B cell (primary cell): ENCODE measurements at regions not wholly inside any gene's neighbourhood (a gene's known extent, or its start where the extent isn't known, plus 50 kb on each side); places are given as distances from the start of the nearest gene placed in this dataset.

Experiments
- ATAC-seq: fragments of 200-7000 bp; cut with Tn5 transposase; one replicate; pipeline ENCODE4 v1.10.0; 2021; ENCODE audit warnings: low read depth, mild to moderate bottlenecking, moderate number of reproducible peaks, moderate library complexity
- CTCF ChIA-PET: fragments of 350-600 bp; sonication (Branson Sonifier 250); formaldehyde crosslinking; loops from one replicate; lab custom pipeline; 2021; ENCODE audit warnings: antibody characterized with exemption, inconsistent platforms; lab: Charles Lee
- POLR2A ChIA-PET: fragments of 350-600 bp; sonication (Branson Sonifier 250); formaldehyde crosslinking; loops from one replicate; lab custom pipeline; 2021; ENCODE audit warnings: antibody characterized with exemption; lab: Charles Lee
- DNase-seq: peaks from one replicate; pipeline ENCODE4 v3.0.0; 2013
- H2AFZ ChIP-seq: 2 replicates; pipeline ENCODE4 v1.6.1; 2012; ENCODE audit warnings: mild to moderate bottlenecking, low read depth, low read length; ENCODE audit not compliant: insufficient read depth, poor library complexity, severe bottlenecking
- H3K27ac ChIP-seq, 2 donors: 1 replicate in 1 of 2; 2 replicates in 1 of 2; pipeline ENCODE4 v1.5.1; 2012 to 2013; ENCODE audit warnings: low read length in 2 of 2, mild to moderate bottlenecking in 2 of 2, moderate library complexity in 1 of 2
- H3K27me3 ChIP-seq, 4 experiments: fragments of 200-600 bp in 1 of 4; sonication (generic) in 1 of 4; replicated peaks in 1 of 4; 1 replicate in 2 of 4; 2 replicates in 2 of 4; pipeline versions ENCODE4 v1.6.1 to v1.7.0; 2013 to 2016; ENCODE audit warnings: low read length in 3 of 4, mild to moderate bottlenecking in 2 of 4, mixed read lengths in 1 of 4, moderate library complexity in 1 of 4; ENCODE audit not compliant: insufficient read depth in 4 of 4, control insufficient read depth in 3 of 4; ENCODE audit errors: control extremely low read depth in 1 of 4
- H3K36me3 ChIP-seq, 2 experiments: replicated peaks in 1 of 2; 1 replicate in 1 of 2; 2 replicates in 1 of 2; pipeline versions ENCODE4 v1.6.1 to v1.7.1; 2013; ENCODE audit warnings: low read length in 1 of 2; ENCODE audit not compliant: insufficient read depth in 2 of 2, control insufficient read depth in 1 of 2; ENCODE audit errors: control extremely low read depth in 1 of 2, extremely low read depth in 1 of 2
- H3K4me1 ChIP-seq, 2 donors: fragments of 200-600 bp in 1 of 2; sonication (generic) in 1 of 2; 1 replicate in 1 of 2; 2 replicates in 1 of 2; pipeline versions ENCODE4 v1.5.1 to v1.6.1; 2013 to 2017; ENCODE audit warnings: low read length in 2 of 2; ENCODE audit not compliant: control insufficient read depth in 2 of 2, insufficient read depth in 2 of 2
- H3K4me2 ChIP-seq: replicated peaks from 2 replicates; pipeline ENCODE3; 2012; ENCODE audit warnings: mild to moderate bottlenecking, low read depth, low read length; ENCODE audit not compliant: poor library complexity, severe bottlenecking
- H3K4me3 ChIP-seq, 5 experiments: fragments of 200-600 bp in 1 of 5; sonication (generic) in 1 of 5; 1 replicate in 3 of 5; 2 replicates in 2 of 5; pipeline versions ENCODE4 v1.5.1 to v1.7.0; 2011 to 2016; ENCODE audit warnings: low read length in 4 of 5, mild to moderate bottlenecking in 4 of 5, low read depth in 2 of 5, control low read depth in 1 of 5, moderate library complexity in 1 of 5; ENCODE audit not compliant: insufficient read depth in 1 of 5; ENCODE audit errors: control extremely low read depth in 1 of 5, extremely low read depth in 1 of 5
- H3K79me2 ChIP-seq: fragments of 200-600 bp; sonication (generic); one replicate; pipeline ENCODE4 v1.6.0; 2016; ENCODE audit warnings: low read length; ENCODE audit not compliant: control insufficient read depth, insufficient read depth
- H3K9ac ChIP-seq: fragments of 200-600 bp; sonication (generic); 2 replicates; pipeline ENCODE4 v1.6.1; 2017; ENCODE audit warnings: mild to moderate bottlenecking, low read length, moderate library complexity
- H3K9me3 ChIP-seq, 3 donors: one replicate each; pipeline versions ENCODE4 v1.6.1 to v1.7.1; 2013; ENCODE audit warnings: low read length in 2 of 3; ENCODE audit not compliant: control insufficient read depth in 2 of 3, insufficient read depth in 1 of 3; ENCODE audit errors: control extremely low read depth in 1 of 3
- H4K20me1 ChIP-seq: 2 replicates; pipeline ENCODE4 v1.6.0; 2012; ENCODE audit warnings: mild to moderate bottlenecking, low read length; ENCODE audit not compliant: insufficient read depth, control insufficient read depth, poor library complexity, severe bottlenecking
- H3K27ac Mint-ChIP-seq: one replicate; pipeline ENCODE4 v1.8.0; 2021; ENCODE audit warnings: mixed read lengths
- H3K27me3 Mint-ChIP-seq: one replicate; pipeline ENCODE4 v1.8.0; 2021; ENCODE audit warnings: mixed read lengths
- H3K4me1 Mint-ChIP-seq: one replicate; pipeline ENCODE4 v1.8.0; 2021; ENCODE audit warnings: mixed read lengths
- H3K4me3 Mint-ChIP-seq: one replicate; pipeline ENCODE4 v1.8.0; 2021; ENCODE audit warnings: mixed read lengths
- H3K9me3 Mint-ChIP-seq: one replicate; pipeline ENCODE4 v1.8.0; 2022; ENCODE audit warnings: mixed read lengths; ENCODE audit not compliant: insufficient read depth
- CTCF ChIP-seq: fragments of 200-600 bp; IDR thresholded peaks from one replicate; pipeline ENCODE4 v1.8.0; 2022; ENCODE audit warnings: antibody characterized with exemption, mild to moderate bottlenecking
- EZH2 ChIP-seq: IDR thresholded peaks from 2 replicates; pipeline ENCODE4 v1.6.1; 2012; ENCODE audit warnings: borderline replicate concordance, low read depth, mild to moderate bottlenecking, moderate library complexity, low read length; ENCODE audit not compliant: insufficient read depth, poor library complexity, severe bottlenecking
- WGBS: methylation state at CpG from one replicate; pipeline ENCODE4 v1.1.5; 2013; ENCODE audit warnings: missing lambda C conversion rate; ENCODE audit not compliant: insufficient coverage; 5-methylcytosine and 5-hydroxymethylcytosine counted together
- intact Hi-C: fragments of 100-400 bp; cut with micrococcal nuclease; formaldehyde crosslinking; loops from one replicate; pipeline ENCODE4 v1.10.0; 2022

- H3K27me3 Mint-ChIP-seq, result no peaks in the 10 kb centered on the region
- Histone ChIP-seq H3K9me3 (peaks cover 0 to 1% (median 0%) of the 10 kb centered on the region in 3 donors), H2AFZ (no peak overlapping the region), H3K27me3 (no peaks in the 10 kb centered on the region), H3K4me2 (no peak overlapping the region), H3K27ac (no peak overlapping the region), H3K79me2 (no peaks in the 10 kb centered on the region), H3K4me3 (no peak overlapping the region), H4K20me1 (no peaks in the 10 kb centered on the region), H3K36me3 (no peaks in the 10 kb centered on the region), H3K4me1 (no peaks in the 10 kb centered on the region), H3K9ac (no peak overlapping the region)
- CTCF ChIA-PET, result no interaction called here
- no peaks in the 10 kb centered on the region for H3K9me3 Mint-ChIP-seq
- no peak for TF ChIP-seq CTCF
- no peak for TF ChIP-seq EZH2
- no peak overlapping the region for H3K4me3 Mint-ChIP-seq
- no peak for ATAC-seq
- no peaks in the 10 kb centered on the region for H3K4me1 Mint-ChIP-seq
- WGBS, result 100% methylated on average over 1 of the region's 4 CpGs
- no peak for DNase-seq
- intact Hi-C loops, result no loop called here
- POLR2A ChIA-PET, result no interaction called here
- no peak overlapping the region for H3K27ac Mint-ChIP-seq
Observed at GRCh38 chr1:83620016-83620415, 378.9 kb downstream of the TTLL7 start.

GRCh38 chr1:83619170-83619896 is 379.6 kb downstream of the TTLL7 start:
- no peaks in the 10 kb centered on the region for H4K20me1 ChIP-seq
- no peaks in the 10 kb centered on the region for H3K27me3 ChIP-seq
- no peak overlapping the region for H3K4me2 ChIP-seq
- no peak overlapping the region for H3K9ac ChIP-seq
- intact Hi-C loops, result no loop called here
- Mint-ChIP-seq H3K4me1 (no peaks in the 10 kb centered on the region), H3K27me3 (no peaks in the 10 kb centered on the region), H3K4me3 (no peak overlapping the region), H3K27ac (no peak overlapping the region), H3K9me3 (no peaks in the 10 kb centered on the region)
- no CpG with 5 or more reads among the region's 2 CpGs for WGBS
- no peaks in the 10 kb centered on the region for H3K4me1 ChIP-seq
- DNase-seq (no peak), ATAC-seq (no peak)
- H3K79me2 ChIP-seq, result no peaks in the 10 kb centered on the region
- no peaks in the 10 kb centered on the region for H3K36me3 ChIP-seq
- no peak overlapping the region for H2AFZ ChIP-seq
- no peak overlapping the region for H3K4me3 ChIP-seq
- CTCF ChIA-PET, result no interaction called here
- no peak overlapping the region for H3K27ac ChIP-seq
- POLR2A ChIA-PET, result no interaction called here
- peaks cover 0 to 1% (median 0%) of the 10 kb centered on the region in 3 donors for H3K9me3 ChIP-seq
- TF ChIP-seq EZH2 (no peak), CTCF (no peak)
